DMS79 treated with DMSO at 0.1 percent for 48 hours (cell line): ENCODE measurements at regions not wholly inside any gene's neighbourhood (a gene's known extent, or its start where the extent isn't known, plus 50 kb on each side); places are given as distances from the start of the nearest gene placed in this dataset.
A peak's percentile ranks its signal among the peaks of the same experiment; 100 is the strongest.
"Not testable (repeated sequence)": the region's sequence is repeated elsewhere in the genome, so short reads cannot be mapped to it uniquely, and the experiment has no call there.

Source experiments
- DNase-seq: peaks from one replicate; lab custom pipeline; 2025; lab: John Stamatoyannopoulos, UW

- not testable (repeated sequence) for DNase-seq
Measured at GRCh38 chr11:100531290-100531689, 155.8 kb upstream of the ARHGAP42 start.

GRCh38 chr11:100536979-100537378, 150.1 kb upstream of the ARHGAP42 start:
- DNase-seq, result no peak

GRCh38 chr11:100543386-100543785, 143.7 kb upstream of the ARHGAP42 start:
- DNase-seq, result peak; percentile 7

GRCh38 chr11:100545556-100545955, 141.5 kb upstream of the ARHGAP42 start:
- DNase-seq, result peak; percentile 62

- DNase-seq, result no peak
Measured at GRCh38 chr11:100545970-100546369, 141.1 kb upstream of the ARHGAP42 start.

GRCh38 chr11:100546714-100547113, 140.4 kb upstream of the ARHGAP42 start:
- no peak for DNase-seq

- DNase-seq, result no peak
Measured at GRCh38 chr11:100550298-100550697, 136.8 kb upstream of the ARHGAP42 start.

- DNase-seq, result peak; percentile 14
Measured at GRCh38 chr11:100550912-100551632, 136.0 kb upstream of the ARHGAP42 start.

- no peak for DNase-seq
Measured at GRCh38 chr11:100555931-100556330, 131.2 kb upstream of the ARHGAP42 start.

- DNase-seq, result no peak
Measured at GRCh38 chr11:100556781-100557180, 130.3 kb upstream of the ARHGAP42 start.

GRCh38 chr11:100557830-100558611, 129.1 kb upstream of the ARHGAP42 start:
- DNase-seq, result no peak

GRCh38 chr11:100560606-100561005, 126.5 kb upstream of the ARHGAP42 start:
- no peak for DNase-seq

- no peak for DNase-seq
Measured at GRCh38 chr11:100561323-100561722, 125.8 kb upstream of the ARHGAP42 start.

GRCh38 chr11:100562128-100562527, 125.0 kb upstream of the ARHGAP42 start:
- no peak for DNase-seq

GRCh38 chr11:100563541-100564280, 123.4 kb upstream of the ARHGAP42 start:
- DNase-seq, result no peak

- no peak for DNase-seq
Measured at GRCh38 chr11:100573911-100574513, 113.1 kb upstream of the ARHGAP42 start.

GRCh38 chr11:100574894-100575769, 112.0 kb upstream of the ARHGAP42 start:
- DNase-seq, result no peak

- no peak for DNase-seq
Measured at GRCh38 chr11:100575860-100576717, 111.0 kb upstream of the ARHGAP42 start.

- no peak for DNase-seq
Measured at GRCh38 chr11:100576718-100577021, 110.4 kb upstream of the ARHGAP42 start.

GRCh38 chr11:100578831-100579311, 108.2 kb upstream of the ARHGAP42 start:
- DNase-seq, result no peak
